Vagina (tissue), 2 donors: ENCODE measurements at regions not wholly inside any gene's neighbourhood (a gene's known extent, or its start where the extent isn't known, plus 50 kb on each side); places are given as distances from the start of the nearest gene placed in this dataset.
A peak's percentile ranks its signal among the peaks of the same experiment; 100 is the strongest.
"Not testable (repeated sequence)": the region's sequence is repeated elsewhere in the genome, so short reads cannot be mapped to it uniquely, and the experiment has no call there.

Experiments used
- DNase-seq, 2 donors: peaks; one replicate each; pipeline ENCODE4 v3.0.0-alpha.2; 2017; ENCODE audit errors: extremely low spot score in 2 of 2
- H3K27ac ChIP-seq: fragments of 200-600 bp; sonication (generic); one replicate; pipeline ENCODE4 v1.5.1; 2019
- H3K27me3 ChIP-seq: fragments of 200-600 bp; sonication (generic); one replicate; pipeline ENCODE4 v1.5.1; 2019
- H3K36me3 ChIP-seq, 2 donors: fragments of 200-600 bp; sonication (generic); one replicate each; pipeline ENCODE4 v1.5.1; 2017 to 2019
- H3K4me1 ChIP-seq: fragments of 200-600 bp; sonication (generic); one replicate; pipeline ENCODE4 v1.5.1; 2019
- H3K4me3 ChIP-seq, 2 donors: fragments of 200-600 bp; sonication (generic); 1 replicate in 1 of 2; 2 replicates in 1 of 2; pipeline ENCODE4 v1.5.1; 2016 to 2019
- H3K9me3 ChIP-seq: fragments of 200-600 bp; sonication (generic); one replicate; pipeline ENCODE4 v1.5.1; 2019
- CTCF ChIP-seq, 3 experiments: fragments of 450-650 bp in 2 of 3; fragments of 200-600 bp in 1 of 3; sonication (generic) in 1 of 3; IDR thresholded peaks; one replicate each; pipeline ENCODE4 v1.5.1; 2017 to 2019; ENCODE audit warnings: antibody characterized with exemption in 3 of 3, mild to moderate bottlenecking in 2 of 3, moderate library complexity in 2 of 3
- POLR2A ChIP-seq, 2 donors: fragments of 450-650 bp; IDR thresholded peaks; one replicate each; pipeline ENCODE4 v1.6.1; 2017; ENCODE audit warnings: antibody characterized with exemption in 2 of 2, mild to moderate bottlenecking in 2 of 2, moderate library complexity in 2 of 2
- POLR2AphosphoS5 ChIP-seq, 2 donors: sonication (generic); formaldehyde crosslinking; IDR thresholded peaks; one replicate each; pipeline ENCODE4 v1.9.0; 2017; ENCODE audit warnings: antibody characterized with exemption in 2 of 2, mild to moderate bottlenecking in 2 of 2, low read depth in 1 of 2; ENCODE audit not compliant: insufficient read depth in 1 of 2
- intact Hi-C: fragments of 100-400 bp; cut with DNase I; formaldehyde crosslinking; loops from one replicate; pipeline ENCODE4 v1.15.1; 2023

- Histone ChIP-seq H3K4me3 (no peak overlapping the region), H3K36me3 (no peaks in the 10 kb centered on the region), H3K4me1 (no peaks in the 10 kb centered on the region), H3K27ac (no peak overlapping the region), H3K27me3 (no peaks in the 10 kb centered on the region), H3K9me3 (no peaks in the 10 kb centered on the region)
- DNase-seq: no peak
- intact Hi-C loops: no loop called here
- no peak for TF ChIP-seq POLR2AphosphoS5 (IDR thresholded peaks at IDR 0.05; ENCODE audit: insufficient read depth in 1 of 2, low read depth in 1 of 2)
- no peak for TF ChIP-seq CTCF (IDR thresholded peaks at IDR 0.05)
- no peak for TF ChIP-seq POLR2A (IDR thresholded peaks at IDR 0.05)
These were observed 54.5 kb upstream of the NOX4 start for GRCh38 chr11:89545691-89546090.

- intact Hi-C loops, H3K27me3 ChIP-seq: not testable (repeated sequence)
These were observed 64.6 kb upstream of the NOX4 start for GRCh38 chr11:89555781-89556180.

GRCh38 chr11:89556731-89557707 is 65.8 kb upstream of the NOX4 start:
- H3K4me1 ChIP-seq, H3K4me3 ChIP-seq, DNase-seq, H3K27ac ChIP-seq, H3K9me3 ChIP-seq, H3K27me3 ChIP-seq, H3K36me3 ChIP-seq, intact Hi-C loops: not testable (repeated sequence)
- TF ChIP-seq POLR2AphosphoS5 (IDR thresholded peaks at IDR 0.05; ENCODE audit: insufficient read depth in 1 of 2, low read depth in 1 of 2): peak in 1 of 2 donors; percentile 27

More at GRCh38 chr11:89555781-89556180, 64.6 kb upstream of the NOX4 start:
- not testable (repeated sequence) for H3K4me3 ChIP-seq, H3K36me3 ChIP-seq, H3K4me1 ChIP-seq, DNase-seq, H3K27ac ChIP-seq, H3K9me3 ChIP-seq

- H3K36me3 ChIP-seq, H3K4me1 ChIP-seq, DNase-seq, intact Hi-C loops, H3K9me3 ChIP-seq, H3K27ac ChIP-seq, H3K4me3 ChIP-seq, H3K27me3 ChIP-seq: not testable (repeated sequence)
These were observed 69.4 kb upstream of the NOX4 start for GRCh38 chr11:89560598-89560997.

GRCh38 chr11:89562731-89563130 is 71.6 kb upstream of the NOX4 start:
- DNase-seq, H3K36me3 ChIP-seq, H3K4me1 ChIP-seq, H3K9me3 ChIP-seq, H3K4me3 ChIP-seq, H3K27me3 ChIP-seq, intact Hi-C loops, H3K27ac ChIP-seq: not testable (repeated sequence)

GRCh38 chr11:89566972-89567371 is 75.8 kb upstream of the NOX4 start:
- Histone ChIP-seq H3K27ac (no peak overlapping the region), H3K9me3 (no peaks in the 10 kb centered on the region), H3K27me3 (no peaks in the 10 kb centered on the region), H3K36me3 (no peaks in the 10 kb centered on the region), H3K4me3 (no peak overlapping the region), H3K4me1 (no peaks in the 10 kb centered on the region)
- TF ChIP-seq POLR2AphosphoS5 (IDR thresholded peaks at IDR 0.05; ENCODE audit: insufficient read depth in 1 of 2, low read depth in 1 of 2) (no peak), POLR2A (IDR thresholded peaks at IDR 0.05) (no peak), CTCF (IDR thresholded peaks at IDR 0.05) (no peak)
- intact Hi-C loops: no loop called here
- no peak for DNase-seq

- H3K27me3 ChIP-seq, H3K4me1 ChIP-seq, H3K9me3 ChIP-seq, DNase-seq, H3K4me3 ChIP-seq, intact Hi-C loops, H3K27ac ChIP-seq, H3K36me3 ChIP-seq: not testable (repeated sequence)
These were observed 78.2 kb upstream of the NOX4 start for GRCh38 chr11:89569387-89569786.

GRCh38 chr11:89571706-89572105 is 80.5 kb upstream of the NOX4 start:
- H3K36me3 ChIP-seq, H3K27ac ChIP-seq, H3K27me3 ChIP-seq, H3K4me3 ChIP-seq, H3K9me3 ChIP-seq, H3K4me1 ChIP-seq, DNase-seq, intact Hi-C loops: not testable (repeated sequence)

GRCh38 chr11:89575846-89576245 is 84.7 kb upstream of the NOX4 start:
- DNase-seq, H3K9me3 ChIP-seq, H3K36me3 ChIP-seq, H3K27ac ChIP-seq, H3K4me1 ChIP-seq, intact Hi-C loops, H3K4me3 ChIP-seq, H3K27me3 ChIP-seq: not testable (repeated sequence)

- H3K36me3 ChIP-seq, DNase-seq, H3K27me3 ChIP-seq, H3K27ac ChIP-seq, intact Hi-C loops, H3K4me3 ChIP-seq, H3K4me1 ChIP-seq, H3K9me3 ChIP-seq: not testable (repeated sequence)
These were observed 86.3 kb upstream of the NOX4 start for GRCh38 chr11:89577428-89577827.
